ENCODE measurements at regions not wholly inside any gene's neighbourhood (a gene's known extent, or its start where the extent isn't known, plus 50 kb on each side); places are given as distances from the start of the nearest gene placed in this dataset.
"Not testable (repeated sequence)": the region's sequence is repeated elsewhere in the genome, so short reads cannot be mapped to it uniquely, and the experiment has no call there.

- not testable (repeated sequence) for TF ChIP-seq CTCF, POLR2A (IDR thresholded peaks at IDR 0.05)
These were observed 872.2 kb upstream of the TPTE start for GRCh38 chr21:9648947-9649720.

Measured in Peyer's patch (tissue), 4 donors.